Panc1 (cell line): ENCODE measurements at regions not wholly inside any gene's neighbourhood (a gene's known extent, or its start where the extent isn't known, plus 50 kb on each side); places are given as distances from the start of the nearest gene placed in this dataset.

Source experiments
- ATAC-seq: fragments of 200-7000 bp; cut with Tn5 transposase; 2 replicates; pipeline ENCODE4 v1.9.1; 2020; ENCODE audit warnings: mild to moderate bottlenecking, moderate library complexity
- BruUV-seq: library from RNA; stranded (reverse); fragments of 400-500 nt; replicated peaks from 2 replicates; lab custom pipeline; 2021; lab: Mats Ljungman, UMichigan
- CTCF ChIA-PET: fragments of 300-600 bp; sonication (Branson Sonifier 250); formaldehyde crosslinking; loops from one replicate; lab custom pipeline; 2022; ENCODE audit warnings: antibody characterized with exemption; lab: Charles Lee
- POLR2A ChIA-PET: fragments of 300-600 bp; sonication (Branson Sonifier 250); formaldehyde crosslinking; loops from one replicate; lab custom pipeline; 2022; ENCODE audit warnings: antibody characterized with exemption; lab: Charles Lee
- DNase-seq: peaks from one replicate; pipeline ENCODE4 v3.0.0-alpha.2; 2010; ENCODE audit warnings: low read depth, low spot score
- H3K27ac ChIP-seq: 2 replicates; pipeline ENCODE4 v1.5.1; 2011; ENCODE audit warnings: mild to moderate bottlenecking, low read length, inconsistent platforms
- H3K27me3 ChIP-seq: fragments of 200-500 bp; sonication (Bioruptor generic); 2 replicates; pipeline ENCODE4 v1.6.0; 2014; ENCODE audit warnings: low read length, inconsistent platforms; ENCODE audit not compliant: control insufficient read depth, insufficient read depth
- H3K36me3 ChIP-seq: fragments of 200-500 bp; sonication (Bioruptor generic); 2 replicates; pipeline ENCODE4 v1.5.1; 2014; ENCODE audit warnings: inconsistent platforms, mild to moderate bottlenecking, low read length, moderate library complexity; ENCODE audit not compliant: control insufficient read depth, insufficient read depth
- H3K4me1 ChIP-seq: 2 replicates; pipeline ENCODE4 v1.5.1; 2011; ENCODE audit warnings: inconsistent platforms, mild to moderate bottlenecking, low read length, moderate library complexity; ENCODE audit not compliant: control insufficient read depth, insufficient read depth
- H3K4me3 ChIP-seq, 2 experiments: 2 replicates each; pipeline ENCODE4 v1.5.1; 2011 to 2012; ENCODE audit warnings: low read depth in 2 of 2, low read length in 2 of 2, mild to moderate bottlenecking in 2 of 2, inconsistent platforms in 1 of 2, moderate library complexity in 1 of 2
- H3K9me3 ChIP-seq: fragments of 200-500 bp; sonication (Bioruptor generic); 2 replicates; pipeline ENCODE4 v1.5.1; 2014; ENCODE audit warnings: low read depth, mild to moderate bottlenecking, inconsistent platforms, low read length, moderate library complexity; ENCODE audit not compliant: control insufficient read depth, insufficient read depth
- POLR2AphosphoS5 ChIP-seq: IDR thresholded peaks from 2 replicates; pipeline ENCODE4 v1.6.1; 2012; ENCODE audit warnings: mild to moderate bottlenecking, low read depth, low read length, moderate library complexity
- REST ChIP-seq, 2 experiments: IDR thresholded peaks; 2 replicates each; pipeline ENCODE4 v1.6.1; 2011 to 2012; ENCODE audit warnings: low read depth in 2 of 2, control low read depth in 1 of 2, low read length in 1 of 2, mild to moderate bottlenecking in 1 of 2, moderate library complexity in 1 of 2; ENCODE audit not compliant: insufficient read depth in 1 of 2
- SIN3A ChIP-seq: IDR thresholded peaks from 2 replicates; pipeline ENCODE4 v1.6.1; 2012; ENCODE audit warnings: low read depth, mild to moderate bottlenecking, low read length, moderate library complexity, borderline replicate concordance; ENCODE audit not compliant: insufficient read depth
- TCF7L2 ChIP-seq: IDR thresholded peaks from 2 replicates; pipeline ENCODE4 v1.6.1; 2011; ENCODE audit warnings: mild to moderate bottlenecking, low read depth, low read length, inconsistent platforms
- in situ Hi-C: cut with HindIII; loops from 2 replicates; pipeline ENCODE4 v1.10.0; 2016; ENCODE audit warnings: low sequenced_read_pairs, low pct_unique_long_range_greater_than_20kb
- intact Hi-C: fragments of 100-400 bp; cut with micrococcal nuclease; formaldehyde crosslinking; loops from one replicate; pipeline ENCODE4 v1.10.0; 2022; ENCODE audit not compliant: unreplicated experiment
- TF ChIP-seq, protein P1 (sequence below): fragments of 450-650 bp; IDR thresholded peaks from 2 replicates; pipeline ENCODE4 v1.5.1; 2017; ENCODE audit warnings: mild to moderate bottlenecking

- BruUV-seq, result no TSS peak
- no peaks in the 10 kb centered on the region for H3K9me3 ChIP-seq
- TF ChIP-seq, protein P1, sequence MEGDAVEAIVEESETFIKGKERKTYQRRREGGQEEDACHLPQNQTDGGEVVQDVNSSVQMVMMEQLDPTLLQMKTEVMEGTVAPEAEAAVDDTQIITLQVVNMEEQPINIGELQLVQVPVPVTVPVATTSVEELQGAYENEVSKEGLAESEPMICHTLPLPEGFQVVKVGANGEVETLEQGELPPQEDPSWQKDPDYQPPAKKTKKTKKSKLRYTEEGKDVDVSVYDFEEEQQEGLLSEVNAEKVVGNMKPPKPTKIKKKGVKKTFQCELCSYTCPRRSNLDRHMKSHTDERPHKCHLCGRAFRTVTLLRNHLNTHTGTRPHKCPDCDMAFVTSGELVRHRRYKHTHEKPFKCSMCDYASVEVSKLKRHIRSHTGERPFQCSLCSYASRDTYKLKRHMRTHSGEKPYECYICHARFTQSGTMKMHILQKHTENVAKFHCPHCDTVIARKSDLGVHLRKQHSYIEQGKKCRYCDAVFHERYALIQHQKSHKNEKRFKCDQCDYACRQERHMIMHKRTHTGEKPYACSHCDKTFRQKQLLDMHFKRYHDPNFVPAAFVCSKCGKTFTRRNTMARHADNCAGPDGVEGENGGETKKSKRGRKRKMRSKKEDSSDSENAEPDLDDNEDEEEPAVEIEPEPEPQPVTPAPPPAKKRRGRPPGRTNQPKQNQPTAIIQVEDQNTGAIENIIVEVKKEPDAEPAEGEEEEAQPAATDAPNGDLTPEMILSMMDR, result no peak
- no peak for TF ChIP-seq POLR2AphosphoS5
- TF ChIP-seq TCF7L2, result no peak
- TF ChIP-seq REST (IDR thresholded peaks at IDR 0.05; ENCODE audit: insufficient read depth in 1 of 2, low read depth in 2 of 2, low read length in 1 of 2), result no peak
- no peak for TF ChIP-seq SIN3A
- CTCF ChIA-PET, result no interaction called here
- no peaks in the 10 kb centered on the region for H3K27me3 ChIP-seq
- no peak overlapping the region for H3K27ac ChIP-seq
- H3K4me3 ChIP-seq, result no peak overlapping the region
- in situ Hi-C loops, result no loop called here
- POLR2A ChIA-PET, result no interaction called here
- intact Hi-C loops, result no loop called here
- no peak for ATAC-seq
- no peak for DNase-seq
- H3K36me3 ChIP-seq, result no peaks in the 10 kb centered on the region
- no peaks in the 10 kb centered on the region for H3K4me1 ChIP-seq
Measured at GRCh38 chr16:7014756-7015155, 317.9 kb upstream of the RBFOX1 start.

GRCh38 chr16:7013990-7014389, 318.7 kb upstream of the RBFOX1 start:
- ATAC-seq (no peak), DNase-seq (no peak)
- in situ Hi-C loops, result no loop called here
- TF ChIP-seq POLR2AphosphoS5, result no peak
- peak; percentile 77 to 87 for TF ChIP-seq REST (IDR thresholded peaks at IDR 0.05; ENCODE audit: insufficient read depth in 1 of 2, low read depth in 2 of 2, low read length in 1 of 2)
- no TSS peak for BruUV-seq
- no peaks in the 10 kb centered on the region for H3K9me3 ChIP-seq
- H3K27ac ChIP-seq, result no peak overlapping the region
- no peaks in the 10 kb centered on the region for H3K36me3 ChIP-seq
- ChIA-PET POLR2A (no interaction called here), CTCF (no interaction called here)
- H3K4me3 ChIP-seq, result no peak overlapping the region
- H3K4me1 ChIP-seq, result no peaks in the 10 kb centered on the region
- H3K27me3 ChIP-seq, result no peaks in the 10 kb centered on the region
- intact Hi-C loops, result no loop called here
